Fibroblast of lung (primary cell): ENCODE measurements at regions not wholly inside any gene's neighbourhood (a gene's known extent, or its start where the extent isn't known, plus 50 kb on each side); places are given as distances from the start of the nearest gene placed in this dataset.

Source experiments
- DNase-seq, 2 donors: peaks; one replicate each; pipeline versions ENCODE4 v3.0.0 to v3.0.0-alpha.2; 2010; ENCODE audit warnings: low read depth in 2 of 2
- H2AFZ ChIP-seq: 2 replicates; pipeline ENCODE4 v1.5.1; 2012; ENCODE audit warnings: low read length, control low read depth, inconsistent platforms
- H3K27ac ChIP-seq: 2 replicates; pipeline ENCODE4 v1.5.1; 2011; ENCODE audit warnings: low read length, control low read depth; ENCODE audit not compliant: insufficient read depth
- H3K27me3 ChIP-seq: 2 replicates; pipeline ENCODE4 v1.5.1; 2011; ENCODE audit warnings: mild to moderate bottlenecking, low read length; ENCODE audit not compliant: control insufficient read depth, insufficient read depth
- H3K36me3 ChIP-seq: 2 replicates; pipeline ENCODE4 v1.5.1; 2011; ENCODE audit warnings: low read length; ENCODE audit not compliant: control insufficient read depth, insufficient read depth
- H3K4me1 ChIP-seq: 2 replicates; pipeline ENCODE4 v1.5.1; 2011; ENCODE audit warnings: low read length; ENCODE audit not compliant: control insufficient read depth, insufficient read depth; ENCODE audit errors: extremely low read depth
- H3K4me2 ChIP-seq: 2 replicates; pipeline ENCODE4 v1.5.1; 2011; ENCODE audit warnings: low read length, control low read depth; ENCODE audit not compliant: insufficient read depth; ENCODE audit errors: extremely low read depth
- H3K4me3 ChIP-seq, 4 experiments: fragments of 200-600 bp in 1 of 4; sonication (generic) in 1 of 4; replicated peaks in 1 of 4; 2 replicates each; pipeline ENCODE4 v1.5.1; 2011 to 2016; ENCODE audit warnings: low read length in 4 of 4, low read depth in 3 of 4, mild to moderate bottlenecking in 3 of 4, control low read depth in 2 of 4, inconsistent platforms in 1 of 4, mixed read lengths in 1 of 4; ENCODE audit not compliant: insufficient read depth in 1 of 4; ENCODE audit errors: control extremely low read depth in 1 of 4
- H3K79me2 ChIP-seq: 2 replicates; pipeline ENCODE4 v1.5.1; 2012; ENCODE audit warnings: mild to moderate bottlenecking, low read length, inconsistent platforms; ENCODE audit not compliant: control insufficient read depth, insufficient read depth
- H3K9ac ChIP-seq: 2 replicates; pipeline ENCODE4 v1.5.1; 2011; ENCODE audit warnings: mild to moderate bottlenecking, low read length, control low read depth; ENCODE audit not compliant: insufficient read depth
- H3K9me3 ChIP-seq: 2 replicates; pipeline ENCODE4 v1.5.1; 2012; ENCODE audit warnings: low read depth, low read length; ENCODE audit not compliant: control insufficient read depth, insufficient read depth
- H4K20me1 ChIP-seq: 2 replicates; pipeline ENCODE4 v1.5.1; 2011; ENCODE audit warnings: low read length; ENCODE audit not compliant: control insufficient read depth, insufficient read depth; ENCODE audit errors: extremely low read depth
- CTCF ChIP-seq, 2 donors: IDR thresholded peaks in 1 of 2; conservative IDR thresholded peaks in 1 of 2; 1 replicate in 1 of 2; 2 replicates in 1 of 2; pipeline ENCODE4 v1.5.1; 2011 to 2012; ENCODE audit warnings: low read length in 2 of 2, control low read depth in 1 of 2, inconsistent platforms in 1 of 2, low read depth in 1 of 2, mild to moderate bottlenecking in 1 of 2
- EZH2 ChIP-seq: IDR thresholded peaks from 2 replicates; pipeline ENCODE4 v1.5.1; 2012; ENCODE audit warnings: low read length, control low read depth, mild to moderate bottlenecking; ENCODE audit errors: missing control alignments

DNA sequence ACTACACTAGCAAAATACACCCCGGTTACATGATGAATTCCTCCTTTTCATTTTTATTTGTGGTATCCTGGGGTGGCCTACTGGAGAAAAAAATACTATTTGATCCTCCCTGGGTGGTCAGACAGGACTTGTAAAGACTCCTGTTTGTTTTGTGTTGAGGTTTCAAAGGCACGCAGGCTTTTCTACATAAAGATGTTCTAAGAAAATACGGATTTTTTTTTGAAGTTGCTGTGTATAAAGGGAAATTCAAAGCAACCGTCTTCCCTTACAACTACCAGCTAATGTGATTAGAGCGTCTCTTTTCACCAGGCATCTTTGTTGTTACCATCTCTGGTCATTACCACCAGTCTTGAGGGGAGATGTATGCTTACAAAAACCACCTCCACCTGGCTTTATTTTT, 187.1 kb downstream of the SOX4 start:
- TF ChIP-seq CTCF (conservative IDR thresholded peaks at IDR 0.05 in 1 of 2, IDR thresholded peaks at IDR 0.05 in 1 of 2; ENCODE audit: low read depth in 1 of 2, low read length in 2 of 2) (no peak), EZH2 (no peak)
- Histone ChIP-seq H2AFZ (no peak overlapping the region), H3K79me2 (no peaks in the 10 kb centered on the region), H3K27me3 (no peaks in the 10 kb centered on the region), H3K9me3 (no peaks in the 10 kb centered on the region), H4K20me1 (no peaks in the 10 kb centered on the region), H3K27ac (no peak overlapping the region), H3K4me2 (no peak overlapping the region), H3K4me1 (no peaks in the 10 kb centered on the region), H3K4me3 (no peak overlapping the region), H3K9ac (no peak overlapping the region), H3K36me3 (no peaks in the 10 kb centered on the region)
- no peak for DNase-seq

DNA sequence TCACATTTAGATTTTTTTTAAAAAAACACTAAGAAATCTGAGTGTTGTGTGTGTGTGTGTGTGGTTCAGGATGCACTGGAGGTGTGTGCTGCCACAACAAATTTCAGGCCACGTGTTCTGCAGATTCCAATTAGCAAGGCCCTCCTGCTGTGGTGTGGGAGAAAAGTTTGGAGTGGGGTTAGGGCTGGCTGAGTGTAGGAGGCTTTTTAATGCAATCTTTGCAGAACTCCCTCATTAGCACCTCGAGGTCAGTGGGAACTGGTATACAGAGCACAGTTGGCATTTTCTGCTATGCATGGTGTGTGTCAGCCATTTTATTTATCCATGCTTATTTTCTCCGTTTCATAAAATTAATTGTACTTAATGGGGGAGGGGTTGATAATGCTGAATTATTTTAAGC, 187.6 kb downstream of the SOX4 start:
- Histone ChIP-seq H4K20me1 (no peaks in the 10 kb centered on the region), H3K79me2 (no peaks in the 10 kb centered on the region), H3K4me3 (no peak overlapping the region), H3K9me3 (no peaks in the 10 kb centered on the region), H3K36me3 (no peaks in the 10 kb centered on the region), H2AFZ (no peak overlapping the region), H3K4me2 (no peak overlapping the region), H3K27ac (no peak overlapping the region), H3K9ac (no peak overlapping the region), H3K4me1 (no peaks in the 10 kb centered on the region), H3K27me3 (no peaks in the 10 kb centered on the region)
- TF ChIP-seq EZH2 (no peak), CTCF (conservative IDR thresholded peaks at IDR 0.05 in 1 of 2, IDR thresholded peaks at IDR 0.05 in 1 of 2; ENCODE audit: low read depth in 1 of 2, low read length in 2 of 2) (no peak)
- no peak for DNase-seq

DNA sequence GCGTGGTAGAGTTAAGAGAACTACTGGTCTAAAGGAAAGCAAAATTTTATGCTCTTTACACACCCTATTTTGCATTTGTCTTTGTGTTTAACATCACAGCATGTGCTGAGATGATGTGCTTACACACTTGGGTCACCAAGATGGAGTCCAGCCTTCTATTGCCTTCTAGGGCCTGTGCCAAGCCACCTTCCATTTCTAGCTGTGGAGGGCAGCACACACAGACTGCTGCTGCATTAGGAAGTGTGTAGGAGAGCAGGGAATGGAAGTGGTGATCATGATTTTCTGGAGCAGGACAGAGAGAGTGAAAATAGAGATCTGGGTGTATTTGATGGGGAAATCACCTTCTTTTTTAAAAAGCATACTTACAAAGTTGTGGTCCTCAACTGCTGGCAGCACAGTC, 191.6 kb downstream of the SOX4 start:
- DNase-seq = no peak
- Histone ChIP-seq H3K4me2 (no peak overlapping the region), H3K27me3 (no peaks in the 10 kb centered on the region), H2AFZ (no peak overlapping the region), H3K9ac (no peak overlapping the region), H3K4me3 (no peak overlapping the region), H3K4me1 (no peaks in the 10 kb centered on the region), H4K20me1 (no peaks in the 10 kb centered on the region), H3K9me3 (no peaks in the 10 kb centered on the region), H3K36me3 (no peaks in the 10 kb centered on the region), H3K79me2 (no peaks in the 10 kb centered on the region), H3K27ac (no peak overlapping the region)
- TF ChIP-seq CTCF (conservative IDR thresholded peaks at IDR 0.05 in 1 of 2, IDR thresholded peaks at IDR 0.05 in 1 of 2; ENCODE audit: low read depth in 1 of 2, low read length in 2 of 2) = no peak
- TF ChIP-seq EZH2 = no peak
